SKM-1 (cell line): ENCODE measurements at regions not wholly inside any gene's neighbourhood (a gene's known extent, or its start where the extent isn't known, plus 50 kb on each side); places are given as distances from the start of the nearest gene placed in this dataset.

Source experiments
- DNase-seq: peaks from one replicate; lab custom pipeline; 2025; ENCODE audit not compliant: unreplicated experiment; lab: John Stamatoyannopoulos, UW

- no peak for DNase-seq
These were observed 152.3 kb downstream of the PAX3 start for GRCh38 chr2:222146488-222146887.

- DNase-seq = no peak
These were observed 156.8 kb downstream of the PAX3 start for GRCh38 chr2:222142027-222142426.

- no peak for DNase-seq
These were observed 162.6 kb downstream of the PAX3 start for GRCh38 chr2:222136106-222136630.

- no peak for DNase-seq
These were observed 164.1 kb downstream of the PAX3 start for GRCh38 chr2:222134654-222135053.

DNA sequence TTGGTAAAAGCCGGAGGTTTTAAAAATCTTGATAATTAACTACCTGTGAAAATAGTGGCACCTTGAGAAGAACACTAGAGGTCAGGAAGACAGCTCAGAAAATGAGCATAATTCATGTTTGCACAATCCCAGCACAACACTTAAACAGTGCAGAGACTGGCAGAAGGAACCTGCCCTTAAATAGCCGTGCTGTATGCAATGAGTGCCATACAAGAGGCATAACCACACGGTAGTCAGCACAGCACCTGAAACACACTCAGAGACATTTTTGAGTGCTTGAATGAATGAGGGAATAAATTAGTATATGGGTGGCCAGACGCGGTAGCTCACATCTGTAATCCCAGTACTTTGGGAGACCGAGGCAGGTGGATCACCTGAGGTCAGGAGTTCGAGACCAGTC is 164.9 kb downstream of the PAX3 start:
- no peak for DNase-seq

DNA sequence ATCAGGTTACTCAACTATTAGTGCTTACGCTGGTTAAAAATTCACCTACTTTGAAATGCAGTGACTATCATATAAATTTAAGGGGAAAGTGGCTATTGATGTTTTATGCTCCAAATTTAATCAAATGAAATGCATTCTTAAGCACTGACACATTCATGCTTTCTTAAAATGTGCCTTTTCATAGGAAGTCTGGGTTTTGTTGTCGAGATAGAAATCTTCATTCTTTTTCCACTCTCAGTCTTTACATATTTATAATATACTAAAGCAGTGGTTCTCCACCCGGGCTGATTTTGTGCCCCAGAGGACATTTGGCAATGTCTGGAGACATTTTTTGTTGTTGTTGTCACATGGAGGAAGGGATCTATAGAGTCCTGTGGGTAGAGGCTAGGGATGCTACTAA is 167.9 kb downstream of the PAX3 start:
- no peak for DNase-seq

- DNase-seq = no peak
These were observed 171.1 kb downstream of the PAX3 start for GRCh38 chr2:222127660-222128059.

- no peak for DNase-seq
These were observed 177.9 kb downstream of the PAX3 start for GRCh38 chr2:222120933-222121332.

DNA sequence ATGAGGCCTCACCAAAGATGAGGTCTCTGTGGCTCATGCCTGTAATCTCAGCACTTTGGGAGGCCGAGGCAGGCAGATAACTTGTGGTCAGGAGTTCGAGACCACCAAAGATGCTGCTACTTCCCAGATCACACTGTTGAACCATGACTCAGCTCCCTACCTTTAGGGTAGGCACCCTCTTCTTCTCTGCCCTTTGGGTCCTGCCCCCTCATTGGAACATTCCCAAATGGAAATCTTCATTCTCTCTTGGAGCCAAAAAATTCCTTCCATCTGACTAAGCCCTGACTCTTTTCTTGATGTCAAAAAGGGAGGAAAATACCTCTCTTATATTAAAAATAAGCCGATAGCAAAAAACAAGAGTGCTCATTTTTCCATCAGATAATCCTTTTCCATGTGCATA is 183.5 kb downstream of the PAX3 start:
- DNase-seq = no peak

DNA sequence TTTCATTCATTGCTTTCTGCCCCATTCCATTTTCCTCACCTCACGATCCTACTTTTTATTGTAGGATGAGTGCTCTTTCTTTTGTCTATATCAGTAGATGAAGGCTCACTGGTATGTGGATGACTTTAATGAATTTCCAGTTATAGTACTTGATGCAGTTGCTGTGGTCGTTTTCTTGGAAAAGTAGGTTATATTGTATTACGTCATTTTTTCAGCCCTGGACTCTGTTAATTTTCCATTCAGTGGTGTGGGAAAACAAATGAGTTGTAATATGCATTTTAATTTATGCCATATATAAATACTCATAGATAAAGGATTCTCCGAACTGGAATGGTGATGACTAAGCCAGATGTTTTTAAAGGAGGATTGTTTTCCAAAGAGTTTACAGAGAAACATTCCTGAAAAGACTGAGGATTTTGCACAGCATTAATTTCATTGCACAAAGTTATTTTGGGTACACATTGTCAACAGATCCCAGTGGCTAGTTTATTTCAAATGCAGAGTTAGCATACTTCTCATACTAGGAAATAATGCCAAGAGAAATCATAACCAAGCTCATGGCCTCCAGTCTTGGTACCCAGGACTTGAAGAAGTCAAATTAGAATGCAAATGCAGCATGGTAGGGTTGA is 189.7 kb downstream of the PAX3 start:
- DNase-seq = no peak

- no peak for DNase-seq
These were observed 190.3 kb downstream of the PAX3 start for GRCh38 chr2:222108497-222108896.

DNA sequence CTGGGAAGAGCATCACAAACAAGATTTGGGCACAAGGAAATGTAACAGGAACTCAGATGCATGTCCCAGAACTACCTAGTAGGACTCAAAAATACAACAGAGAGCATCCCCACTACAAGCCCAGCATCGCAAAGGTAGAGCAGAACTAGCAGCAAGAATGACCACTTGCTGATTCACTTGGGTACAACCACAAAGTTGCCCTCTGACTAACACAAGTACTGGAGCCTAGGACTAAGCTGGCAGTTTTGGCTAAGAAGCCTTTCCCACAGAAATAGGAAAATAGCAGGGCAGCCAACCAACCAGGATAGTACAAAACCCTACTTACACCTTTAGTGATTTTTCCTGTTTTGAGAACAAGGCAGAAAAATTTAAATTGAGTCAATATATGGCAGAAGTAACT is 193.8 kb downstream of the PAX3 start:
- no peak for DNase-seq

GRCh38 chr2:222102575-222103349 is 196.0 kb downstream of the PAX3 start:
- DNase-seq = no peak

DNA sequence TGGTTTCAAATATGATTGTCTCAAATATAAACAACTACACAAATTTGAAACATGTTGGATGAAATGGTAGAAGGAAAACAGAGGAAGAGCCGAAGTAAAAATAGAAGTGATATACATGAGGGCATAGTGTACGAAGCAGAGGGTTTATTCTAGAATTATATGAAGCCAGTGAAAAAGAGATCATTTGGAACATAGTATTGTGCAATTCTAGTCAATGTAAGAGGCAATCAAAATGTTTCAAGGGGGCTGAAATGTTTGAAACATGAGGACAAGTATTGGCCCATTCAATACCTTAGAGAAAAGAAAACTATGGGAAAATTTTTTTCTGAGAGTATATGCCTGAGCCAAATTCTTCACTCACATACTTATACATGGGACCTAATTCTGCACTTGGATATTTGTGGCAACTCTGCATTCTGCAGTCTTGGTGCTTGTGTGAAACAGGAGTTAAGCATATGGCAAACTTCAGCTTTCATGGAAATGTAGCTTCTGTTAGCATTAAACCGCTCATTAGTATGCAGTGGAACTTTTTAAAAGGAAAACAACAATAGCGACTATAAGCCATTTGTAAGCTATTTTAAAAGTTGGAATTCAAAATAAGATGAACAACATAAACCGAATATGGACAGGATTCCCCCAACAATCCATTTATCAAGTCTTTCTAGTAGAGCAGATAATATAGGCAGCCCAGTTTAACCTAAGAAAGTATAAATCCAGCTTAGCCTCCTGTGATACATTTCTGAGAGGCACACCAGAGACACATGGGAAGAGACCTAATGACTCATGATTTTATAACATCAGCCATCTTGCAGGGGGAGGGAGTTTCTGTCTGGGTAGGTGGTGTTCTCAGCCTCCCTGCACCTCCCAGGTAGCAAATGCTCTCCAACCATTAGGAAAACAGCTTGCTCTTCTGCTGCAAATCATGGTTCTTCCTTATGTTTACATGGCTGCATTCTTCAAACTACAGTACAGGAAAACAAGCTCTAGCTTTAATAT is 197.8 kb downstream of the PAX3 start:
- no peak for DNase-seq

- DNase-seq = no peak
These were observed 210.2 kb downstream of the PAX3 start for GRCh38 chr2:222088561-222088960.

DNA sequence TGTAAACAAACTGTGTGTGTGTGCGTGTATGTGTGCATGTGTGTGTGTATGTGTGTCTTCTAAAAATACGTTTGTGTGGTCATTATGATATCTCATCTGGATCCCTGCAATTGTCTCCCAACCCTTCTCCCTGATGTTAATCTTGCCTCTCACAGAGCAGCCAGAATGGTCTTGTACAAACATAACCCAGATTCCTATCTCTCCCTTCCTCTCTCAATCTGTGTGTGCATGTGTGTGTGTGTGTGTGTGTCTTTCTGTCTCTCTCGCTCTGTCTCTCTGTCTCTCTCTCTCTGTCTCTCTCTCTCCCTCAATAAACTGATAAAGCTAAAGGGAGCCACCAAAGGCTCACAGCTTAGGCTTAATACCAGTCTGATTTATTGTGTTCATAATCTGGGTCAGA is 210.8 kb downstream of the PAX3 start:
- no peak for DNase-seq

DNA sequence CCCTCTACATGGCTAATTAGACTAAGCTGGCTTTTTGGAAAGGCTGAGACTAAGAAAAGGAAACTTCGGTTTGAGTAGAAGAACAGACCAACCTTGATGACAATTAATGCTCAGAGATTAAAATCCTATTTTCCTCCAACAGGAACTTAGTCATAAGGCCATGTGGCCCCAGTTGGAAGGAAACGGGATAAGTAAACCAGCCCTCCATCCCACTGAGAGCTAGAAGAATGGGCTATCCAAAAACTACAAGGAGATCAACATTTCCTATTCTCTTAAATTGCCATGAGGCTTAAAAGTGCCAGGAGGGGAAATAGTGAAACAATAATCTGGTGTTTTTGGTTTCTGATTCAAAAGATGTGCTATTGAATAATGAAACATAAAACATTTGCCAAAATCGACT is 216.6 kb downstream of the PAX3 start:
- DNase-seq = no peak

- no peak for DNase-seq
These were observed 218.7 kb downstream of the PAX3 start for GRCh38 chr2:222080141-222080540.

DNA sequence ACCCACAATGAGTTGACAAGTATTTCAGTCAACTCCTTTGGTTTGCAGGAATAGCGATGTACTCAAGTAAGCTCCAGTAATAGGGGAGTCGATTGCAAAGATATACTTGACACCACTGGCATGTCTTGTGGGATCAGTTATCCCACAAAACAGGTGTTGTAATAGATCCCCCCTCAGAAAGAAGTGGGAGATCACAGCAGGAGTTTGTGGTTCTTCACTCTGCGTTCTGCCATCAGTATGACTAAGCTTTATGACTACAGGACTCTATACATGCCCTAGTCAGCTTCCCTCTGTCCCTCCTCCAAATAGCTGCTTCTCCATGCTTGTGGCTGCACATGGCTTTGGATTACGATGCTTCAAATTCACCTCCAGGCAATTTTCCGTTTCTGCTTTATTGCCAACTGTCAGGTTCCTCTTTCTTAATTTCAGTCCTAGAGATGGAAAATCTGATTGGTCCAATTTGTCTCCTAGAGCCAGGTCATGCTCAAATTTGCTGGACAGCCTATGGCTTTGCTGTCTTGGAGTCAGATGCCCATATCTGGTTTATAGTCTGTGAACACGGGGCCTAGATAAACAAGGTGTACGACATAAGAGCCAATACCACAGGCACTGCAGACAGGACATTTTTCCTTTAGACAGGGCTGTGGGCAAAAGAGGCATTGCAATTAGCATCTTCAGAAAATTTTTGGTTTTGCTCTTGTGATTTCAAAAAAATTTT is 221.7 kb downstream of the PAX3 start:
- DNase-seq = no peak

DNA sequence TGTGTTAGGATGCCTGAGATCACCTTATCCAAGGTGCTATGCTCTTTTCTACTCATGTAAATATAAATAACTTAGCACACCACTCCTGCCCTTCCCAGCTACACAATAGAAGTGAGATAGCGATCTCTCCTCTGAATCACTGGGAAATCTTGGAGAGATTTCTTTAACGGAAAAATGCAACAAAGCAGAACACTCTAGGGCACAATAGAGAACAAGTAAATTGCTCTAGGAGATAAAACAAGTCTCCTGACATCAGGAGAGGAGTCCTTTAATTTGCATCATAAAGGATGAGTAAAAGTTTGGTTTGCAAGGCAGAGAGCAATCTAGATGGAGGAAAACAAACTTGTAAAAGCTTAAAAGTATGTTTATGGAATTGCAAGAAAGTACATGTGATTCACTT is 224.1 kb downstream of the PAX3 start:
- DNase-seq = no peak

- DNase-seq = no peak
These were observed 226.9 kb downstream of the PAX3 start for GRCh38 chr2:222071911-222072310.
